GM12873 (cell line): ENCODE measurements at regions not wholly inside any gene's neighbourhood (a gene's known extent, or its start where the extent isn't known, plus 50 kb on each side); places are given as distances from the start of the nearest gene placed in this dataset.

Experiments used
- TF ChIP-seq, protein P1 (sequence below): IDR thresholded peaks from 2 replicates; pipeline ENCODE4 v1.5.1; 2012; ENCODE audit warnings: low read depth, mild to moderate bottlenecking, moderate library complexity, low read length, control low read depth; ENCODE audit not compliant: insufficient read depth; ENCODE audit errors: missing control alignments

DNA sequence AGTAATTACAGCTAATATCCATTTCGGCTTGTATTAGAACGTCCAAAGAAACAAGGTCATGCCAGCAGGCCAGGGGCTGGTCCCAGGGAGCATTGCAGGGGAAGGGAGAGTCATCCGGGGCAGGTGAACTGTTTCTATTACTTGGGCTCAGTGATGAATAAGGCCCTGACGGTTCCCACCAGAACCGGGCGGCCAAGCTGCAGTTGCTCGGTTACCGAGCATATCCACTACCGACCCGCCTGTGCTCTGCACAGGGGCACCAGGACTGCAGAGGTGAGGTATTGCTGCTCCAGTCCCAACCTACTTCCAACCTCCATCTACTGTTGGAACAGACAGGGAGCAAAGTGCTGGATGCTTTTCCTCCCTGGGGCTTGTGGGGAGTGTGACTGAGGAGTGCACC, 295.5 kb downstream of the MAF start:
- TF ChIP-seq, protein P1, sequence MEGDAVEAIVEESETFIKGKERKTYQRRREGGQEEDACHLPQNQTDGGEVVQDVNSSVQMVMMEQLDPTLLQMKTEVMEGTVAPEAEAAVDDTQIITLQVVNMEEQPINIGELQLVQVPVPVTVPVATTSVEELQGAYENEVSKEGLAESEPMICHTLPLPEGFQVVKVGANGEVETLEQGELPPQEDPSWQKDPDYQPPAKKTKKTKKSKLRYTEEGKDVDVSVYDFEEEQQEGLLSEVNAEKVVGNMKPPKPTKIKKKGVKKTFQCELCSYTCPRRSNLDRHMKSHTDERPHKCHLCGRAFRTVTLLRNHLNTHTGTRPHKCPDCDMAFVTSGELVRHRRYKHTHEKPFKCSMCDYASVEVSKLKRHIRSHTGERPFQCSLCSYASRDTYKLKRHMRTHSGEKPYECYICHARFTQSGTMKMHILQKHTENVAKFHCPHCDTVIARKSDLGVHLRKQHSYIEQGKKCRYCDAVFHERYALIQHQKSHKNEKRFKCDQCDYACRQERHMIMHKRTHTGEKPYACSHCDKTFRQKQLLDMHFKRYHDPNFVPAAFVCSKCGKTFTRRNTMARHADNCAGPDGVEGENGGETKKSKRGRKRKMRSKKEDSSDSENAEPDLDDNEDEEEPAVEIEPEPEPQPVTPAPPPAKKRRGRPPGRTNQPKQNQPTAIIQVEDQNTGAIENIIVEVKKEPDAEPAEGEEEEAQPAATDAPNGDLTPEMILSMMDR, result no peak

DNA sequence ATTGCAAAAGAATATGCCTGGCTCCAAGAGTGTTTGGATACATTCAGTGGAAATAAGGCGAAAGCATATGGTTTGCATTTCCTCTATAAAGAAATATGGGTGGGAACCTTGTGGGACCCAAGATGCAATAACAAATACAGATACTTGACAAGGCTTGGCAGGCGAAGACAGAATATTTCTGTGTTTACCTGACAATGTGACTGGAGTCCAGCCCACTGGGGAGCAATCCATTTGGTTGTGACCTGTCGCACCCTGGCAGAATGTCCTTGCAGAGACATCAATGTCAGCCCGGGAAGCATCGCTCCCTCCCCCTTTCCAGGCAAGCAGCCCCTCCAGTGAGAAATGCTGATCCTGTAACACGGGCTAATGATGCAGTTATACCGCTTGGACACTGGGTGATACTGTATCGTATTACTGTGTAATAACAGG, 296.6 kb downstream of the MAF start:
- TF ChIP-seq, protein P1, result no peak

DNA sequence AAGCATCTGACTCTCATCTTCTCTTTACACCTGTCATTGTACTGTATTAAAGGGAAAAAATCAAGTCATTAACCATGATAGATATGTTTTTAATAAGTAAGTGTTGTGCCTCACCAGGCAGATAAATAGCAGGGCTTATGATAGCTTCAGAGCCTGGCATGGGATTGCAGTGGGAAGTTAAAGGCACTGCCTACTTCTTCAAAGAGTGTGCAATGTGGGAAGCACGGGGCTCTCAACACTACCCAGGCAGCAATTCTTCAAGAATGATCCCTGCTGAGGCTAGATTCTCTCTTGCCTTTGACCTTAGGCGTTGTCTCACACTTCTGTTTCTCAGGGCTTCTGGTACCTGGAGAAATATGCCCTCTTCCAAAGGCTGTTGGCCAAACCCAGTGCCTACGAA, 297.3 kb downstream of the MAF start:
- TF ChIP-seq, protein P1, result no peak

DNA sequence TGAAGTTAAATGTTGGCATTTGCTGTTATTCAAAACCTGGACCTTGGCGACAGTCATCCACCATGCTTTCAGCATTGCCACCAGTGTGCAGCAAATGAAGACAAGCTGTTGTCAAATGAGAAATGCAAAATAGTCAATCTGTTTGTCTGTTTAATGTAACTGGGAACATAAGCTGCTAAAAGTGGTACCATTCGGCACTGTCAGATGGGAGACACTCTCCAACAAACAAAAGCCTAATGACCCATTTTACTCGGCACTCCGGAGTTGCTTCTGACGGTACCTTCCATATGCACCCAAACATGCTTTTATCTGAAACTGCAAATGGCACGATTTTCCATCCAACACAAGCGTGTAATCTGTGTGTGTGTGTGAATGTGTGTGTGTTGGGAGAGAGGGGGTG, 297.8 kb downstream of the MAF start:
- TF ChIP-seq, protein P1, result no peak

DNA sequence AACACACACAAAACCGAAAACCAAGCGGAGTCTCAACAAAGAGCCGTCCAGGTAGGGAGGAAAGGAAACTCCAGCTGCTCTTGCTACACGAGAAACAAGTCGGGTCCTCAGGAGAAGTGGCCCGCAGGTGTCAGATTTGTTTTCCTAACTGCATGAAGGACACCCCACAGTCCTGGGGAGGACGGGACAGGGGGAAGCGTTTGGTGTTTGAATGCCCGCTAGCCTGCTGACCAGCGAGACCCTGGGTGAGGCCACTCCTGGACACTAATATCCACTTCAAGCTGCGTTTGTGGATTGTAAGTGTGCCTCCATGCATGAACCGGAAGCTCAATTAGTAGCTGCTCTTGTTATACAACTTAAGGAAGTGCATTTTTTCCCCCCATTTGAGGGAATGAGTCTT, 299.5 kb downstream of the MAF start:
- TF ChIP-seq, protein P1, result no peak

DNA sequence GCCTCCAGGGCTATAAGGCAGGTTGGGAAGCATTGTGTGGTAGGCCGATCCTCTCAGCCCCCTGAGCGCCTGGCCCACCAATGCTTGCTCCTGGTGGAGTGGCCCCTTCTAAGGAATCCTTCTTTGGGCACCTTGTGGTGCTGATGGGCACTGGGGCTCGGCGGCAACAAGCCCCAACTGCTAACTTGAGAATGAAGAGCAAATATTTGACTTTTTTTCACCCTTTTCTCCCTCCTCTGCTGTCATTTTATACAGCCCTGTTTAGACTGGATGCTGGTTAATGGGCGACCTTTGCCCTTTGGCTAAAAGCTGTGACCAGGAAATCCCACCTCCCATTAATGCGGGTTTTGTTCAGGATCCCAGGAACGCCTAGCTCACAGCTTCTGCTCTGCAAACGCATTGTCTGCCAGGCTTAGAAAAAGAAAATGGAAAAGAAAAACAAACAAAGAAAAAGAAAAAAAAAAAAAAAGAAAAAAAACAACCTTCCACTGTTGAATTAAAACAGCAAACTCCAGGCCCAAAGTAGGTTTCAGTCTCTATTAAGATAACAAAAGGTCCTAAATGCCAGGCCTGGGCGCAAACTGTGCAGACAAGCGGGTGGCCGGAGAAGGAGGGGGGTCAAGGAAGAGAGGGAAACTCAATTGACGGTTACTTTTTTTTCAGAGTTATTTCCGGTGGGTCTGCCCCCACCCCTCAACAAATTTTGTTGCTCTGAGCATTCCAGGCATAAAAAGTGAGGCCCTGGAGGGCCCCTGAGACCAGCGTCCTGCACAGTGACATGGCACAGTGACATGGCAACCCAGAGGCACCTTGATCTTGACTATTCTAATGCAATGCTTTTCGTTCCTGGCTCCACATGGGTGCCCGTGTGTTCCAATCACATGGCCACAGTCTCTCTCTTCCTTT, 301.4 kb downstream of the MAF start:
- TF ChIP-seq, protein P1, result no peak

DNA sequence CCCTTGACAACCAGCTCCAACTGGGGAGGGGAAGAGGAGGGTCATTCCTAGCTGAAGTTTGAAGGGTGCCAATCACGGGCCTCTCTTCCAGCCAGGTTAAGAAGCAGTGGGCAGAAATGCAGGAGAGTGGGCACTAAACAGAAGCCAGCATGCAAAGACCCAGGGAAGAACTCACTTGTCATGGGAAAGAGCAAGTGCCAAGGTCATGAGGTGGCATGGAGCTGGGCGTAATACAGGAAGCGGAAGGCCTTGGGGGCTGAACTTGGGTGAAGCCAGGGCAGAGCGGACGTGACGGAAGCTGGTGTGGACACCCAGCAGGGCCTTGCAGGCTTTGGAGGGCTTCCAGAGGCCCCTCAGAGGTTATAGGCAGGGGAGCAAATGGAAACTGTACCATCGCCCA, 302.1 kb downstream of the MAF start:
- TF ChIP-seq, protein P1, result no peak
